Thyroid gland (tissue), 4 donors: ENCODE measurements at regions not wholly inside any gene's neighbourhood (a gene's known extent, or its start where the extent isn't known, plus 50 kb on each side); places are given as distances from the start of the nearest gene placed in this dataset.

Source experiments
- DNase-seq, 2 donors: peaks; one replicate each; pipeline ENCODE4 v3.0.0-alpha.2; 2019
- H3K27ac ChIP-seq, 3 donors: fragments of 200-600 bp; sonication (generic); 1 replicate in 2 of 3; 2 replicates in 1 of 3; pipeline ENCODE4 v1.5.1; 2016 to 2019; ENCODE audit warnings: mild to moderate bottlenecking in 1 of 3, moderate library complexity in 1 of 3
- H3K27me3 ChIP-seq: fragments of 200-600 bp; sonication (generic); one replicate; pipeline ENCODE4 v1.5.1; 2019
- H3K36me3 ChIP-seq, 2 donors: fragments of 200-600 bp; sonication (generic); one replicate each; pipeline ENCODE4 v1.5.1; 2016 to 2019
- H3K4me1 ChIP-seq, 2 donors: fragments of 200-600 bp; sonication (generic); one replicate each; pipeline ENCODE4 v1.5.1; 2017 to 2019
- H3K4me3 ChIP-seq, 3 donors: fragments of 200-600 bp; sonication (generic); replicated peaks in 1 of 3; 1 replicate in 2 of 3; 2 replicates in 1 of 3; pipeline ENCODE4 v1.5.1; 2016; ENCODE audit warnings: mild to moderate bottlenecking in 1 of 3
- H3K9me3 ChIP-seq: fragments of 200-600 bp; sonication (generic); one replicate; pipeline ENCODE4 v1.5.1; 2017
- CTCF ChIP-seq, 6 experiments: fragments of 200-600 bp in 3 of 6; fragments of 450-650 bp in 3 of 6; sonication (generic) in 3 of 6; IDR thresholded peaks; one replicate each; pipeline ENCODE4 v1.5.1; 2016 to 2019; ENCODE audit warnings: antibody characterized with exemption in 6 of 6, mild to moderate bottlenecking in 2 of 6, inconsistent platforms in 1 of 6, moderate library complexity in 1 of 6
- POLR2A ChIP-seq, 2 donors: fragments of 450-650 bp; IDR thresholded peaks; one replicate each; pipeline ENCODE4 v1.6.1; 2017; ENCODE audit warnings: antibody characterized with exemption in 2 of 2, mild to moderate bottlenecking in 2 of 2, moderate library complexity in 1 of 2
- WGBS, 2 donors: methylation state at CpG; one replicate each; pipeline ENCODE4 v1.1.5; 2017; 5-methylcytosine and 5-hydroxymethylcytosine counted together
- intact Hi-C: fragments of 100-400 bp; cut with DNase I; formaldehyde crosslinking; loops from one replicate; pipeline ENCODE4 v1.15.1; 2023

DNA sequence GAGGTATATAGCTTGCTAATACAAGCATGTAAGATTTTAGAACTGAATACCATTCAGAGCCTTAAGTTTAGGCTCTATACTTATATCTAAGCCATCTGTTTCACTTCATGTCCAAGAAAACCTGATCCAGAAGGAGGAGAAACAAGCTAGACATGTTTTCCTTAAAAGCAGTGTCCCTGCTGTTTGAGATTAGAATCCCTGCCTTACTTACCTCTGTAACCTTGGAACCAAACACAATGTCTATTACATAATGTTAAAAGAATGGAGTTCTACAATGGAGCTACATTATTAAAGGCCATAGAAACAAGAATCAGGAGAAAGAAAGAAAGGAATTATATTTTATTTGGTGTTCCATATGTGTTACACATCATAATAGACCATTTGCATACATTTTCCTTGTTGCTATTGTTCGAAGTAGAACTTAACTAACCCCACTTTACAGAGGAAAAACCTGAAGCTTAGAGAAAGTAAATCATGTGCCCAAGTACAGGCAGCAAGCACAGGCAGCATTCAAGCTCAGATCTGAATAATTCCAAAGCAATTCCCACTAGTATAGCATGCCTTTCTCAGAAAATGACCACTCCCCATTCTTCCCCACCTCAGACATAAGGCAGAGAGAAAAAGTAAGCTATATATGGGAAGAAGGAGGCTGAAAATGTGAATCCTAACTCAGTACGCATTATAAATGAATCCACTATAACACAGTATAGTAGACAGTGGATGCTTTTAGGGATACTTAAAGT lies 380.1 kb upstream of the SPAG17 start:
- intact Hi-C loops: no loop called here
- Histone ChIP-seq H3K9me3 (no peaks in the 10 kb centered on the region), H3K36me3 (no peaks in the 10 kb centered on the region), H3K27me3 (no peaks in the 10 kb centered on the region), H3K4me3 (no peak overlapping the region), H3K4me1 (no peaks in the 10 kb centered on the region), H3K27ac (no peak overlapping the region)
- DNase-seq: no peak
- 85 to 91% methylated on average over 2 of the region's 2 CpGs for WGBS, 2 donors
- TF ChIP-seq CTCF (IDR thresholded peaks at IDR 0.05): no peak
- TF ChIP-seq POLR2A (IDR thresholded peaks at IDR 0.05): no peak

GRCh38 chr1:118563981-118564951 lies 379.2 kb upstream of the SPAG17 start:
- H3K27ac ChIP-seq: no peak overlapping the region
- no peaks in the 10 kb centered on the region for H3K36me3 ChIP-seq
- intact Hi-C loops: no loop called here
- no peak for DNase-seq
- H3K4me3 ChIP-seq: no peak overlapping the region
- no peaks in the 10 kb centered on the region for H3K4me1 ChIP-seq
- TF ChIP-seq POLR2A (IDR thresholded peaks at IDR 0.05) (no peak), CTCF (IDR thresholded peaks at IDR 0.05) (peak in 1 of 6 experiments; percentile 8)
- H3K27me3 ChIP-seq: no peaks in the 10 kb centered on the region
- WGBS, 2 donors: 62 to 68% methylated on average over 6 of the region's 6 CpGs
- H3K9me3 ChIP-seq: no peaks in the 10 kb centered on the region

DNA sequence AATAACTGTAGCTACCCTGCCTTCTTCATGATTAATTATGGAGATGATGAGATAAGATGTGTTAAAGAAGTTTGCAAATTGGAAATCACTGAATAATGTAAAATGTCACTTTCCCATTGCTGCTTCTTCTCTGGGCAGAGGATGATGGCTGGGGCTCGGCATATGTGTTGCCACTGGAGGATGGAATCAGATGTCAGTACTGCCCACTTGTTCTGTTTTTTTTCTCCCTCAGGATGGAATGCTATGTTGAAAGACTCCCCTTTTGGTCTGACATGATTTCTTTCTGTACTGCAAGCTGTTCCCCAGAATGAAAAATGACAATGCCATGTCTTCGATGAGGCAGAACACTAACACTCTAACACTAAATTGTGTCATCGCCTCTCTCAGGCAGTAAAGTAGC lies 373.9 kb upstream of the SPAG17 start:
- intact Hi-C loops: no loop called here
- Histone ChIP-seq H3K4me1 (no peaks in the 10 kb centered on the region), H3K27me3 (no peaks in the 10 kb centered on the region), H3K27ac (no peak overlapping the region), H3K4me3 (no peak overlapping the region), H3K36me3 (no peaks in the 10 kb centered on the region), H3K9me3 (no peaks in the 10 kb centered on the region)
- DNase-seq: no peak
- TF ChIP-seq POLR2A (IDR thresholded peaks at IDR 0.05): no peak
- TF ChIP-seq CTCF (IDR thresholded peaks at IDR 0.05): no peak
- WGBS, 2 donors: 71 to 76% methylated on average over 3 of the region's 3 CpGs

DNA sequence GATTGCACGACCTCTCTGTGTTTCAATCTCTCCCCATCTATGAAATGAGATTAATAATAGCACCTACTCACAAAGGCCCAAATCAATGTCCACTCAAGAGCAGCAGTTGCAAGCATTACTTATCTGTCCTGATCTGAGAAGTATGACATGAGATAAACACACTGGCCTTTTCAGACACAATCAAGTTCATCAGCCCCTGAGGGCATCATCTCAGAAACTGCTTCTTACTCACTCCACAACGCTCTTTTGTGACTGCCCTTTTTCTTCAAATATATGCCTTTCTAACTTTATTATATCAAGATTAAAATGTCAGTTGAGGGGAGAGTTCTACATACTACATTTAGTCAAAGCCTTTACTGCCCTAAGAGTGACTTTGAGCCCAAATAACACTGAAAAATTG lies 371.9 kb upstream of the SPAG17 start:
- intact Hi-C loops: no loop called here
- Histone ChIP-seq H3K4me1 (no peaks in the 10 kb centered on the region), H3K36me3 (no peaks in the 10 kb centered on the region), H3K9me3 (no peaks in the 10 kb centered on the region), H3K4me3 (no peak overlapping the region), H3K27me3 (no peaks in the 10 kb centered on the region), H3K27ac (no peak overlapping the region)
- TF ChIP-seq CTCF (IDR thresholded peaks at IDR 0.05): no peak
- no peak for TF ChIP-seq POLR2A (IDR thresholded peaks at IDR 0.05)
- no peak for DNase-seq
- WGBS, 2 donors: 84 to 88% methylated on average over 2 of the region's 2 CpGs

DNA sequence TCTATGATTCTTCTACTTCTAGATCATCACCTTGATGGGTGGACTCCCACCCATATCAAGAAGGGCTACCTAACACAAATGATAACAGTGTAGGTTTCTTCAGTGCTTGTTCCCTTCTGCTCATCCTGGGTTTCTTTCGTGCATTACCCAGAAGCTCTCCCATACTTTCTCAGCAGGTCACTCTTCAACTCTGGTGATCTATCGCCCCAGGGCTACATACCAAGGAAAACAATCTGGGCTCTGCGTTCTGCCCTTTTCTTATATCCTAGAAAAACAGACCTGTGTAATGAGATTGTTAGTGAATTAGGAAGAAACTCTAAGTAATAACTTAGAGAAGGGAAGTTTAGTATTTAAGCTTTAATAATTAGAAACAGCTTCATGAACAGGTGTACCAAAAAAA lies 370.6 kb upstream of the SPAG17 start:
- TF ChIP-seq CTCF (IDR thresholded peaks at IDR 0.05) (no peak), POLR2A (IDR thresholded peaks at IDR 0.05) (no peak)
- WGBS, 2 donors: 81 to 83% methylated on average over 3 of the region's 3 CpGs
- no peaks in the 10 kb centered on the region for H3K27me3 ChIP-seq

More for the DNA sequence above, 370.6 kb upstream of the SPAG17 start:
- no peak for DNase-seq
- Histone ChIP-seq H3K4me1 (no peaks in the 10 kb centered on the region), H3K36me3 (no peaks in the 10 kb centered on the region), H3K4me3 (no peak overlapping the region), H3K27ac (no peak overlapping the region), H3K9me3 (no peaks in the 10 kb centered on the region)
- intact Hi-C loops: no loop called here
